GM21360 (cell line): ENCODE measurements at regions not wholly inside any gene's neighbourhood (a gene's known extent, or its start where the extent isn't known, plus 50 kb on each side); places are given as distances from the start of the nearest gene placed in this dataset.
A peak's percentile ranks its signal among the peaks of the same experiment; 100 is the strongest.

Source experiments
- ATAC-seq: cut with Tn5 transposase; IDR thresholded peaks from one replicate; pipeline ENCODE4 v1.9.1; 2021; ENCODE audit warnings: mild to moderate bottlenecking, moderate library complexity; ENCODE audit not compliant: unreplicated experiment

- no peak for ATAC-seq
Measured at GRCh38 chr9:14478175-14479162, 164.5 kb upstream of the NFIB start.

- ATAC-seq = no peak
Measured at GRCh38 chr9:14471041-14471440, 157.1 kb upstream of the NFIB start.

- no peak for ATAC-seq
Measured at GRCh38 chr9:14467675-14468374, 153.9 kb upstream of the NFIB start.

GRCh38 chr9:14466828-14467227, 152.9 kb upstream of the NFIB start:
- ATAC-seq = no peak

GRCh38 chr9:14466429-14466818, 152.5 kb upstream of the NFIB start:
- ATAC-seq = no peak

GRCh38 chr9:14462950-14463349, 149.0 kb upstream of the NFIB start:
- no peak for ATAC-seq

- ATAC-seq = no peak
Measured at GRCh38 chr9:14455243-14455642, 141.3 kb upstream of the NFIB start.

- no peak for ATAC-seq
Measured at GRCh38 chr9:14453286-14453685, 139.3 kb upstream of the NFIB start.

- no peak for ATAC-seq
Measured at GRCh38 chr9:14452539-14452938, 138.6 kb upstream of the NFIB start.

- ATAC-seq = peak; percentile 97
Measured at GRCh38 chr9:14451949-14452348, 138.0 kb upstream of the NFIB start.

- ATAC-seq = no peak
Measured at GRCh38 chr9:14447103-14447502, 133.2 kb upstream of the NFIB start.

GRCh38 chr9:14445946-14446345, 132.0 kb upstream of the NFIB start:
- ATAC-seq = no peak

- ATAC-seq = no peak
Measured at GRCh38 chr9:14442956-14443355, 129.0 kb upstream of the NFIB start.

- peak; percentile 81 for ATAC-seq
Measured at GRCh38 chr9:14441976-14442651, 128.2 kb upstream of the NFIB start.

GRCh38 chr9:14441115-14441514, 127.2 kb upstream of the NFIB start:
- no peak for ATAC-seq

GRCh38 chr9:14440062-14440461, 126.1 kb upstream of the NFIB start:
- no peak for ATAC-seq

GRCh38 chr9:14439555-14439954, 125.6 kb upstream of the NFIB start:
- no peak for ATAC-seq

- no peak for ATAC-seq
Measured at GRCh38 chr9:14438232-14439021, 124.5 kb upstream of the NFIB start.

- no peak for ATAC-seq
Measured at GRCh38 chr9:14437354-14438231, 123.7 kb upstream of the NFIB start.

GRCh38 chr9:14435871-14436270, 121.9 kb upstream of the NFIB start:
- ATAC-seq = no peak
